NCI-H2227 (cell line): ENCODE measurements at regions not wholly inside any gene's neighbourhood (a gene's known extent, or its start where the extent isn't known, plus 50 kb on each side); places are given as distances from the start of the nearest gene placed in this dataset.
A peak's percentile ranks its signal among the peaks of the same experiment; 100 is the strongest.
"Not testable (repeated sequence)": the region's sequence is repeated elsewhere in the genome, so short reads cannot be mapped to it uniquely, and the experiment has no call there.

ENCODE experiments used
- DNase-seq: peaks from one replicate; lab custom pipeline; 2025; ENCODE audit not compliant: unreplicated experiment; lab: John Stamatoyannopoulos, UW

GRCh38 chr4:163681208-163681821 is 186.8 kb downstream of the TMA16 start:
- no peak for DNase-seq

GRCh38 chr4:163688856-163689255 is 194.4 kb downstream of the TMA16 start:
- no peak for DNase-seq

GRCh38 chr4:163693211-163693610 is 198.7 kb downstream of the TMA16 start:
- DNase-seq, result no peak

- no peak for DNase-seq
These were observed 199.3 kb downstream of the TMA16 start for GRCh38 chr4:163693776-163694175.

- no peak for DNase-seq
These were observed 199.9 kb downstream of the TMA16 start for GRCh38 chr4:163694385-163694784.

- DNase-seq, result no peak
These were observed 202.6 kb downstream of the TMA16 start for GRCh38 chr4:163697121-163697520.

- not testable (repeated sequence) for DNase-seq
These were observed 205.9 kb downstream of the TMA16 start for GRCh38 chr4:163700383-163700782.

GRCh38 chr4:163701916-163702315 is 207.4 kb downstream of the TMA16 start:
- peak; percentile 8 for DNase-seq

- DNase-seq, result no peak
These were observed 208.2 kb downstream of the TMA16 start for GRCh38 chr4:163702736-163703135.

- no peak for DNase-seq
These were observed 208.8 kb downstream of the TMA16 start for GRCh38 chr4:163703251-163703650.

- no peak for DNase-seq
These were observed 213.4 kb downstream of the TMA16 start for GRCh38 chr4:163707873-163708272.

- DNase-seq, result no peak
These were observed 215.1 kb downstream of the TMA16 start for GRCh38 chr4:163709601-163710000.

- DNase-seq, result no peak
These were observed 215.7 kb downstream of the TMA16 start for GRCh38 chr4:163710158-163710557.

- DNase-seq, result not testable (repeated sequence)
These were observed 230.0 kb downstream of the TMA16 start for GRCh38 chr4:163724495-163724894.

- DNase-seq, result no peak
These were observed 232.2 kb downstream of the TMA16 start for GRCh38 chr4:163726641-163727040.

GRCh38 chr4:163731071-163731470 is 236.6 kb downstream of the TMA16 start:
- no peak for DNase-seq

- DNase-seq, result no peak
These were observed 238.0 kb downstream of the TMA16 start for GRCh38 chr4:163732473-163732872.

- no peak for DNase-seq
These were observed 242.4 kb downstream of the TMA16 start for GRCh38 chr4:163736876-163737275.

- DNase-seq, result not testable (repeated sequence)
These were observed 243.4 kb downstream of the TMA16 start for GRCh38 chr4:163737846-163738245.

- DNase-seq, result no peak
These were observed 244.0 kb downstream of the TMA16 start for GRCh38 chr4:163738521-163738920.

- no peak for DNase-seq
These were observed 250.4 kb downstream of the TMA16 start for GRCh38 chr4:163744861-163745260.

GRCh38 chr4:163747293-163747692 is 252.8 kb downstream of the TMA16 start:
- DNase-seq, result no peak

GRCh38 chr4:163747886-163748285 is 253.4 kb downstream of the TMA16 start:
- DNase-seq, result no peak
